ENCODE measurements at regions not wholly inside any gene's neighbourhood (a gene's known extent, or its start where the extent isn't known, plus 50 kb on each side); places are given as distances from the start of the nearest gene placed in this dataset.

- H3K27ac ChIP-seq, result no peak overlapping the region
- H2AFZ ChIP-seq, result no peak overlapping the region
- no peak overlapping the region for H3K4me3 ChIP-seq (ENCODE audit: low read depth, low read length)
- H3K9ac ChIP-seq, result no peak overlapping the region
- TF ChIP-seq, protein P1, sequence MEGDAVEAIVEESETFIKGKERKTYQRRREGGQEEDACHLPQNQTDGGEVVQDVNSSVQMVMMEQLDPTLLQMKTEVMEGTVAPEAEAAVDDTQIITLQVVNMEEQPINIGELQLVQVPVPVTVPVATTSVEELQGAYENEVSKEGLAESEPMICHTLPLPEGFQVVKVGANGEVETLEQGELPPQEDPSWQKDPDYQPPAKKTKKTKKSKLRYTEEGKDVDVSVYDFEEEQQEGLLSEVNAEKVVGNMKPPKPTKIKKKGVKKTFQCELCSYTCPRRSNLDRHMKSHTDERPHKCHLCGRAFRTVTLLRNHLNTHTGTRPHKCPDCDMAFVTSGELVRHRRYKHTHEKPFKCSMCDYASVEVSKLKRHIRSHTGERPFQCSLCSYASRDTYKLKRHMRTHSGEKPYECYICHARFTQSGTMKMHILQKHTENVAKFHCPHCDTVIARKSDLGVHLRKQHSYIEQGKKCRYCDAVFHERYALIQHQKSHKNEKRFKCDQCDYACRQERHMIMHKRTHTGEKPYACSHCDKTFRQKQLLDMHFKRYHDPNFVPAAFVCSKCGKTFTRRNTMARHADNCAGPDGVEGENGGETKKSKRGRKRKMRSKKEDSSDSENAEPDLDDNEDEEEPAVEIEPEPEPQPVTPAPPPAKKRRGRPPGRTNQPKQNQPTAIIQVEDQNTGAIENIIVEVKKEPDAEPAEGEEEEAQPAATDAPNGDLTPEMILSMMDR (IDR thresholded peaks at IDR 0.05), result no peak
- H3K79me2 ChIP-seq, result no peaks in the 10 kb centered on the region
- no peaks in the 10 kb centered on the region for H3K36me3 ChIP-seq (ENCODE audit: control insufficient read depth, insufficient read depth, low read length)
- no peaks in the 10 kb centered on the region for H3K27me3 ChIP-seq (ENCODE audit: control insufficient read depth, insufficient read depth, low read length)
- H3K4me1 ChIP-seq, result no peaks in the 10 kb centered on the region
- H3K9me3 ChIP-seq (ENCODE audit: control insufficient read depth, low read length), result no peaks in the 10 kb centered on the region
- H3K4me2 ChIP-seq (ENCODE audit: low read length), result no peak overlapping the region
These were observed 112.5 kb upstream of the ANO3 start for GRCh38 chr11:26219183-26220117.

DNA sequence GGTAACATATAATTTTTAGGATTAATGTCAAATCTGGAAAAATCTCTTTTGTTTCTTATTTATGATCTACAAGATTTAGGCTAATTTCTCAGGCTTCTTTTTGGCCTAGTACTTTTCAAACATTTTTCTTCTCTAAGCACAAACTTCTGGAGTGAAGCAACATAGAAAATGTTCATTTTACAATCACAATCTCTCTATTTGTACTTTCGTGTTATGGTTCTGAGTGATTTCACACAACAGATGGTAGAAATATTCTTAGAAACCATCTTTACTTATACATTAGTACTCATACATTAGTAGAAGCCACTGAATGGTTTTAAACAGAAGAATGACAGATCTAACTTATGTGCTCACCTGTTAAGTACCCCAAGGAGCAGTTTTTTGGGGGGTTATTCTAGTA is 106.3 kb upstream of the ANO3 start:
- H3K36me3 ChIP-seq (ENCODE audit: control insufficient read depth, insufficient read depth, low read length), result no peaks in the 10 kb centered on the region
- H3K9ac ChIP-seq, result no peak overlapping the region
- H3K4me3 ChIP-seq (ENCODE audit: low read depth, low read length), result no peak overlapping the region
- H3K27me3 ChIP-seq (ENCODE audit: control insufficient read depth, insufficient read depth, low read length), result no peaks in the 10 kb centered on the region
- H3K27ac ChIP-seq, result no peak overlapping the region
- no peaks in the 10 kb centered on the region for H3K4me1 ChIP-seq
- no peak overlapping the region for H2AFZ ChIP-seq
- no peaks in the 10 kb centered on the region for H3K79me2 ChIP-seq
- no peaks in the 10 kb centered on the region for H3K9me3 ChIP-seq (ENCODE audit: control insufficient read depth, low read length)
- no peak overlapping the region for H3K4me2 ChIP-seq (ENCODE audit: low read length)
- TF ChIP-seq, protein P1 (IDR thresholded peaks at IDR 0.05), result no peak

DNA sequence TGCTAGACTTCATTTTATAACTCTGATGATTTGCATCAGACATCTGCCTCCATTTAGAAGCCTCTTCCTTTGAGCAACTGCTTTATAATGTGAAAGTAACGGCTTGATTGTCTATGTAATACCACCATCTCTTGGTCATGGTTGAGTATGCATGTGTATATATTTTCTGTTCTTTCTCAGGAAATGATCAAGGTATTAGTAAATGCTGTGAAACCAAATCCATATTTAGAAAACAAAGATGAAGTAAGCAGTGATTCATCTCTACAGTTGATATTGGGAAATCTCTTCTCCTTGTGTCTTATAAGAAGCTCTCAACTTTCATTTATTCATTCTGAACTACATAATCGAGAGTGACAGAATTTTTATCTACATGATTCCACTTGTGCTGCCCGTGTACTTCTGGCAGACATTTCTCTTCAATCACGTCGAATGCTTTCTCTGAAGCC is 104.6 kb upstream of the ANO3 start:
- H3K27me3 ChIP-seq (ENCODE audit: control insufficient read depth, insufficient read depth, low read length), result no peaks in the 10 kb centered on the region
- H3K9me3 ChIP-seq (ENCODE audit: control insufficient read depth, low read length), result no peaks in the 10 kb centered on the region
- no peak overlapping the region for H3K9ac ChIP-seq
- no peaks in the 10 kb centered on the region for H3K79me2 ChIP-seq
- H3K27ac ChIP-seq, result no peak overlapping the region
- H2AFZ ChIP-seq, result no peak overlapping the region
- no peak overlapping the region for H3K4me2 ChIP-seq (ENCODE audit: low read length)
- no peak overlapping the region for H3K4me3 ChIP-seq (ENCODE audit: low read depth, low read length)
- no peaks in the 10 kb centered on the region for H3K4me1 ChIP-seq
- no peaks in the 10 kb centered on the region for H3K36me3 ChIP-seq (ENCODE audit: control insufficient read depth, insufficient read depth, low read length)
- TF ChIP-seq, protein P1 (IDR thresholded peaks at IDR 0.05), result no peak

- no peak overlapping the region for H3K9ac ChIP-seq
- H3K4me2 ChIP-seq (ENCODE audit: low read length), result no peak overlapping the region
- H3K27me3 ChIP-seq (ENCODE audit: control insufficient read depth, insufficient read depth, low read length), result no peaks in the 10 kb centered on the region
- H2AFZ ChIP-seq, result no peak overlapping the region
- no peak overlapping the region for H3K27ac ChIP-seq
- no peak overlapping the region for H3K4me3 ChIP-seq (ENCODE audit: low read depth, low read length)
- no peaks in the 10 kb centered on the region for H3K9me3 ChIP-seq (ENCODE audit: control insufficient read depth, low read length)
- no peaks in the 10 kb centered on the region for H3K36me3 ChIP-seq (ENCODE audit: control insufficient read depth, insufficient read depth, low read length)
- H3K79me2 ChIP-seq, result no peaks in the 10 kb centered on the region
- TF ChIP-seq, protein P1 (IDR thresholded peaks at IDR 0.05), result no peak
- H3K4me1 ChIP-seq, result no peaks in the 10 kb centered on the region
These were observed 103.9 kb upstream of the ANO3 start for GRCh38 chr11:26227883-26228502.
